ENCODE measurements at regions not wholly inside any gene's neighbourhood (a gene's known extent, or its start where the extent isn't known, plus 50 kb on each side); places are given as distances from the start of the nearest gene placed in this dataset.

DNA sequence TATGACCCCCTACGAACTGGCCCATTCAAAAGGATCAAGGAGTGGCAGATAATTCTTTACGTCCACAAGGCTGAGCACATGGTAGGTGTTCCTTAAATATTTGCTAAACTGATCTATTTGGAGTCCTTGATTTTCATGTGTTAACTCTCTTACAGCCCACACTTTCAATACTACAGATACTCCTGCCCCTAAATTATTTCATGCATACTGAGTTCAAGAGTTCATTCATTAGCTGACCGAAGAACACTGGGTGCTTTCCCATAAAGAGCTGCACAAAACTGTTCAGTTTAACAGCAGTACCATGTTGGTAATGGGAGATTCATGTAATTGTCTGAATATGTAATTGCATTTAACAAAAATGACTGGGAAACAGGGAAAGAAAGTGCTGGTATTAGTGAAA lies 170.5 kb upstream of the ADO start:
- DNase-seq: no peak

DNA sequence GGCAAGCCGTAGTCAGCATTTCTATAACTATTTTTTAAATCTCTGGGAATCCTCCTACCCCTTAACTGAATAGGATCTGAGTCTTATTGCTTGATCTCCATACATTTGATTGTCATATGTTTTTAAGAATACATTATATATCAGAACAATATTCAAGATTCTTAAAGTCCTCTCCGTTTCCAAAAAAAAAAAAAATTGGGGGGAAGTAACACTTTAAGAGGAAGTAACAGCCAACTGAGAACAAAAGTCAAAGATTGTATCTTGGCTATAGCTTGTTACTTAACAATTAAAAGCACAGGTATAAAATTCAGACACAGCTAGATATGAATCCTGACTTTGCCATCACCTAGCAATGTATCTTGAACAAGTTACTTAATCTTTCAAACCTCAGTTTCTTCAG lies 169.9 kb upstream of the ADO start:
- DNase-seq: no peak

DNA sequence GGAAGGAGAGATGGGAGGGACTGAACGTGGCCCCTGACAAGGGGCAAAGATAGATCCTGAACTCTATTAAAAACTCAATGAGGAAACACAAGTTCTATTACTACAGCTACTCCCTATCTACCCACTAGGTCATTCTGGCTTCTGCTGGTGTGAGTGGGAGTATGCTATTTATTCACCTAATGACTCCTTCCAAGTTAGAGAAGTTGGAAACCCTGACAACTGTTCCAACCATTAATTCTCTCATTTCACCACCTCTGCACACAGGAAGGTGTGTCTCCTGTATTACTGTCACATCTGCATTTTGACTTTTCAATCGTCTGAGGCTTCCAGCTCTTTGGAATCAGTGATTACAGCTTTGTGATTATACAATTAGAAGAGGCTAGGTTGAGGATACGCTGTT lies 169.4 kb upstream of the ADO start:
- no peak for DNase-seq

DNA sequence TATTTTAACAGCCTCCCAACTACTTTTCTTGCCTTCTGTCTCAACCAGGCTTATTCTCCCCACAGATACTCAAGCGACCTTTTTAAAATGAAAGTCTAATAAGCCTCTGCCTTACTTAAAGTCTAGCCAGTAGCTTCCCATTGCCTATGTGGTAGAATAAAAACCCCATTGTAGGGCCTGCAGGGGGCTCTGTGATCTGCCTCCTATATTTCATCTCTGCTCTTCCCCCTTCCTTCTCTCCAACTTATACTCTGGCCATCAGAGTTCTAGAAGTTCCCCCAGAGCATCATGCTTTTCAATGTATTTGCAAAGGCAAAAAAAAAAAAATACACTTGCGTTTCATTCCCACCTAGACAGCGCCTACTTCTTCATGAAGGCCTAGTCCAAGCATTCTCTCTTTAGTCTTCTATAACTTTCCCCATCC lies 167.7 kb upstream of the ADO start:
- DNase-seq: no peak

DNA sequence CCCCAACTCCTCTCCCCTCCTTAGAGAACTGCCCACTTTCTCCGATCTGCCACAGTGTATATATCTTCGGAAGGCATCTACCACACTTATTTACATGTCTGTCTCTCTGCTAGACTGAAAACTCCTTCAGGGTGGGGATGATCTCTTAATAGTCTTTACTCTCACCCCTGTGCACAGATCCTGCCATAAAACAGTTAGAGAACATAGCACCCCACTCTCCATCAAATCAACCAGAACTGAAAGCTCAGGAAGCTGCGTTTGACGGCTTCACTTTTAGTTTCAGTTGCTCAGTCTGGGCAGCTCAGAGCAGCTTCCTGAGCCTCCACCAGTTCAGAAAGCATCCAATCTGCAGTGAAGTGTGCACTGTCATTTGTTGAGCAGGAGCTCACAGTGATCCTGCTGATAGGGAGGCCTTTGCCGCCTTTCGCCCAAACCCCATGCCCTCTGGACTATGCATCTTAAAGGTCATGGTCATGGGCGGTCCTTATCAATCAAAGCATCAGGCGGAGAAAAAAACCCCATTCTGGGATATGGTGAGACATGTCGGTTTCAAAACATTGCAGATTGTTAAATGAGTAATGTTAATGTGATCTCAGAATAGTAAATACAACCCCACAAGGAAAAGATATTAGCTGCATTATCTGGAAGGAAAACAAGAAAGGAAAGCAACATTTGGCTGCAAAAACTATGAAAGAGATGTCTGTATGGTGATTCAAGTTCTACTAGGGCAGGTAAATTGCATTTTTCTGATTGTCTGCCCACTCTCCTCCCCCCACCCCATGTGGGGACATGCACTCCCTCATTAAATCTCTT lies 167.1 kb upstream of the ADO start:
- DNase-seq: peak; percentile 88

DNA sequence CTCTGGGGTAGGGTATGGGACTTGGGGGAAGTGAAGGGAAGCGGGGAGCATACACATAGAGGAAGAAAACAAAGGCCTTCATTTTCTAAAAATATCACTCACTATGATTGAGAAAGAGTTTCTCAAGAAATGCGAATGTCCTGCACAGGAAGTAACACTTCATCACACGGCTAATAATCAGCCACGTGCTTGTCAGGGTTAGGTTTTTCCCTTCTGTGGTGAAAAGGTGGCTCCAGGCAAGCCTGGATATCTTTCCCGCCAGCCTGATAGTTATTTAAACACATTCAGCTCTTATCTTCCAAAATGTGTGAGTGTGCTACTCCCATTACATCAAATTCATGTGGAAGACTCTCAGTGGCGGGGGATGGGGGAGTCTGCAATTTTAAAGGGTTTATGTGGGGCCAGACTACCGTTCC lies 166.4 kb upstream of the ADO start:
- no peak for DNase-seq

DNA sequence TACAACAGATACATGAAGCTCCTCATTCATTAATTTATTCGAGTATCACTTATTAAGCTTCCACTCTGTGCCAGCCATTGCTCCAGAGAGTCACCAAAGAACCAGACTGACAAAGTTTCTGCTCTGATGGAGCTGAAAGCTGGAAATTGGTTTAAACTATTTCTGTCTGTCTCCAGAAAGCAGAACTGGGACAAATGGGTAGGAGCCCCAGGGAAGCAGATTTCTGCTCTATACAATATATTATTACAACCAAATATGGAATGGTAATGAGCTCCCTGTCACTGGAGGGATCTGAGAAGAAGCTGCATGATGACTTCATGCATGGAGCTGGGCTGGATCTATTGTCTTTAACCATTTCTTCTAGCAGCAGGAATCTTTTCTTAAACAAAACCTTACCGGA lies 165.4 kb upstream of the ADO start:
- no peak for DNase-seq

DNA sequence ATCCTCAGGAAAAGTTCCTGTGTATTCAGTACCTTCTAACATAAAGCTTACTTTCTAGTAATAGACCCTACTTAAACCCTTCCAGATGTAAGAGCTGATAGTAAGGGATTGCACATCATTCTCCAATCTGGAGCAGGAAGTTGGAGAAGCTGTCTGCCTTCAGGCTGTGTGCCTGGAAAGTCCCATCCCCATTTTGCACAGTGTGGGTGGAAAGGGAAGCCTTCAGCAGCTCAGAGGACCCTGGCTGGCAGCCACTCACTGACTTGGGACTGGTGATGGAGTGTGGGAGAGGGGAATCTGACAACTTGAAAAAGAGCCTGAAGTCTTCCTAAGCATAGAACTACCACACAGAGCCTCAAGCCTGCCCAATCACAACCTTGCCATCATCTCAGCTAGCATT lies 164.1 kb upstream of the ADO start:
- no peak for DNase-seq

DNA sequence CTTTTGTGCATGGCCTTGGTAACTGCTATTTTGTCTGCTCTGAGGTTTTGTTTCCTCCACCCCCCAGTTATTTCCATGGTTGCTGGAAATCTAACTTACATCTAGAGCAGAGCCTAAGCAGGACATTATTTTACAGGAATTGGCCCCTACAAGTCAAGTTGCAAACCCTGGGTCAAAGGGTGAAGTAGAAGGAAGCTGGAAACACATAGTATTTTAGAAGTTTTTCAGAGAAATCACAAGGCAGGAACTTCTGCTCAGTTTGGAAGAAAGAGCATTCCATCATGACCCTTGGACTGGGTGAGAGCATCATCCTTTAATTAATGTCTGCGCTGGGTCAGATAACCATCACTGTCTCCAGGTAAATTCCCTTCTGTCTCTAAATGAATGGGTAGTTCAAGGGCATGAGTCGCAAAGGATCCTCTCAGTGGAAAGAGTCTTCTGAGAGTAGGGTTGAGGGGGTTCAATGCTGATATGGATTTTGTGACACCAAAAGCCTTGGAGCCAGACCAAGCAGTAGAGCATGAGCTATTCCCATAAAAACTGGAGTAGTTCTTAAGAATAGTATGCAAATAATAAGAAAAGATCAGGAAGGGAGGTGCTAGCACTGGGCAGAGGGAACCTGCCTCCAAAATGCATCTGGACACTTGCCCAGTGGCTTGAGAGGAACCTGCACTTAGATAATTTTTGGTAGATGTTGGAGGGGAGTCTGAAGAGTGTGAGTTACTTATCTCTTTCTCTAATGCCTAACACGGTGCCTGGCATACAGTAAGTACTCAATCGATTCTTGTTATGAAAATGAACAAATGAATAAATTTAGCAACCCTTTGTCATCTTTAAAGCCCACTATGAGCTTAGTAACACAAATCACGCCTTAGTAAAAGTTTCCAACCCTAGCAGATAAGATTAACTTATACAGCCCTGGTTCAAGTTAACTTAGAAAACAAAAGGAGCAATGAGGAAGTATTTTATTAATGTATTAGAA lies 160.6 kb upstream of the ADO start:
- DNase-seq: no peak

DNA sequence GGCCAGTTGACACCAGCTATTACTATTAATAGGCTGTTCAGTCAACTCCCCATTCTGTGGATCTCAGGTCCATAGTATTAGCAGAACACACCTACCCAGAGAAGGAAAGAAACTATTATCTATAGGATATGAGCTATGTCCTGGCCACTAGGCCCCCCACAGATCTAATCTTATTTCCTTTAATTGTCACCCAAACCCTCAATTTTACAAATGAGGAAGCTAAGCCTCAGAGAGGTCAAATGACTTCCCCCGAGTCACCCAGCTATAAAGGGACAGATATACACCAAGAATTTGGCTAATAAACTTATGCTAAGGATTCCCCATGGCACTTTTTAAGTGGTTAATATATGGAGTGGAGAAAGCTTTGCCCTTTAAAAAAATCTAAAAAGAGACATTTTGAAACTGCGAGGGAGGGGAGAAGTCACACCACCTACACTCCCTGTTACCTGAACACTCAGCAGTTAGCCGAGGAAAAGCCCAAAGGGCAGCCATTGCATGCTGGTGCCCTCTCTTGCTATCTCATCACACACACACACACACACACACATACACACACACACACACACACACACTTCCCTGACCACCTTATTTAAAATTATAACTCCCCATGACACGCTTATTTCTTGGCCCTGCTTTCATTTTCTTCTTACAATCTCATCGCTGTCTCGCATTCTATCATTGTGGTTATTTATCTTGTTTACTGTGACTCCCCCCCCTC lies 157.0 kb upstream of the ADO start:
- DNase-seq: peak; percentile 69

DNA sequence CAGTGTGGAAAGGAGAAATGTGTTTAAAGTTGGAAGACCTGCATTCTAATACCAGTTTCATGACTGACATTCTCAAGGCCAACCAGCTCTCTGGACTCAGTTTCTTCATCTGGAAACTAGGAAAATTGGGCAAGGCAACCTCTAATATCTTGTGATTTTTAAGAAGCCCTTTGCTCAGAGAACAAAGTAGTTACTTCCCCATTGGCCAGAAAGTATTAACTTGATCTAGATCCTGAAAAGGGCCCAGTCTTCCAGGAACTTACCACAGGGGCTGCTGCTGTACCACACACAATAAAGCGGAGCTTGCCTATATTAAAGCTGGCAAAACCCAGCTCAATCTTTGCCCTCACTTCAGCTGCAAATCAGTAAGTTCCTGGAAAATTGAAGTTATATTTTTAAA lies 155.6 kb upstream of the ADO start:
- no peak for DNase-seq

DNA sequence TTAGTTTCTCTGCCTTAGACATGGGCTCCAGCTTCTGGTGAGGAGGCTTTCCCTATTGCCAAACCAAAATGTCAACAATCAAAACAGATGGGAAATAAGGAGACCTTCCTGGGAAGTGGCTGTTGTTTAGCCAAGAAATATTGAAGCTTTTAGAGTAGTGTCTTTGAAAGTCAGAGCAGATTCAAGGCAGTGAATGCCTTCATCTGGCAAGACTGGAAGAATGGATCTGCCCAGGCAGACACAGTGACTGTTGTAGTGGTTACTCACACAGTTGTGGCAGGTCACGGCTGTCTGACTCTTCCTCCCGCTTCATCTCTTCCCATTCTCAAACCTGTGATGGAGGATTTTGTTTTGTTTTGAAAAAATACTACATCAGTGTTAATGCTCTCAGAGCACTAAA lies 154.1 kb upstream of the ADO start:
- no peak for DNase-seq

DNA sequence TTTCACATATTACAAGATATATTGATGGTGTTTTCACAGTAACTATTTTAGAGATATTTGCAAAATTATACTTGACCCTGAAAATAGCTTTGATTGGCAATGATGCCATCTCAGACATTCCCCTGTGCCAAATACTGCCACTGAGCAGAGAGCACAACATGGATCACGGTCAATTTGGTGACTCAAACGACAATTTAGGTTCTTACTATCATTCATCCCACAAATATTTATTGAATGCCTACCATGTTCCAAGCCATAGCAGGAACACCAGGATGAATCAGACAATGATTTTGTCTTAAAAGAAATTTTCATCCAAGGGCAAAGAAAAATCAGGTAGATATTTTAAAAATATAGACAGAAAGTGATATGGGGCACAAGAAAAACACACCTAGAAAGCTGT lies 153.2 kb upstream of the ADO start:
- no peak for DNase-seq

DNA sequence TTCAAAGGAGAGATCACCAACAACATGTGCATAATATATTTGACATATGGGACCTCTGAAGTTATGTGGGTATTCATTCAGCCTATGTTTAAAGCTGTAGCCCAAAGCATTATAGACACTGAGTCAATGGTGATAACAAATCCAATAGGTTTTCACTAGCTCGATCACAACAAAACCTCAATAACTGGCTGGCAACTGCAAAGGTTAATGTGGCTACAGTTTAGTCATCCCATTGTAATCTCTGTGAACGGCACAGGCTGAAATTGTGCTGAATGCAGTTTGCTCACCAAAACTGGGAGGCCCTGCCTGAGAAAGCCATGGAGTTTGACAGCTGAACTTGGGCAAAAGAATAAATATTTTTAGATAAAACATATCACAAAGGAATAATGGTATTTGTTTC lies 152.4 kb upstream of the ADO start:
- no peak for DNase-seq

DNA sequence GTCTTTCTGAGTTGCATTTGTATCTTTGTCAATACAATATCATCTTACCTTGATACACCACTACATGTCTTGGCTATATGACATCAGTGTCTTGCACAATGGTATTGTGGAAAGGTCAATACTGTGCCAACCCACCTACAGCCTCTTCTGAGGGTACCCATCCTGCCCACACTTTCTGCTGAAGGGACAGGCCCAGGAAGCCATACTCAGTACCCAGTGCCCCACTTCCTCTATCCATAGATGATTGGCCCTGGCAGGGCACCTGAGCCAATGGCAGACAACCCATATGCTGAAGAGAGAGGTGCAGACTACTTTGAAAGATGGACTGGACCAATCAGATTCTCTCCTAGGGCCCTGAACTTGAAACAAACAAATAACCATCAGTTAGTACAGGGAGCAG lies 152.0 kb upstream of the ADO start:
- DNase-seq: no peak

DNA sequence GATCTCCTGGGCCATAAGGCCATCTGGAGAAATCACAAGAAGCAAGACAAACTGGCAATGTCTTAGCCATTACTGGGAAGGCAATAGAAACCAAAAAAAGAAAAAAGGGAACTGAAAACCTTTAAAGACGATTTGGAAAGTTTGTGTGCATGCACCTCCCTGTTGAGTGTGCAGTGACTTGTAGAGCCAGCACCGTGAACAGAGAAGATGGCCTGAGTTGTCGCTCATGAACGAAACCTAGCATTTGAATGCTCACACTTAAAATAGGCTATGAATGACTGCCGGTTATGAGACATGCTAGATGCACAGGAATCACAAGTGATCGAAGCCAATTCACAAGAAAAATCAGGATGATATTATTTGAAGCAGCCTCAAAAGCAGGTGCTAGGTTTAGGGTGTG lies 151.3 kb upstream of the ADO start:
- DNase-seq: no peak

DNA sequence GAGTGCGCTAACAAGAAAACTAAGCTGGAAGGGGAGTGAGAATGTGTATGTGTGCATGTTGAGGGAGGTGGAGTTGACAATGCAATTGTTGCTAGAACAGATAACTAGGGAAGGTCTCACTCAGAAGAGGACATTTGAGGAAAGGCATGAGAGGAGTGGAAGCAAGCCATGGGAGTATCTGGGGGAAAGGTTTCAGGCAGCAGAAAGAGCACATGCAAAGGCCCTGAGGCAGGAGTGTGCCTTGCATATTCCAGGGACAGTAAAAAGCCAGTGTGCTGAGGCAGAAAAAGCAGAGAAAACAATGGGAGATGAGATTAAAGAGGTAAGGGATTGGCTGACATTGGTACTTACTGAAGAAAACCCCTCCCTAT lies 149.6 kb upstream of the ADO start:
- DNase-seq: no peak

DNA sequence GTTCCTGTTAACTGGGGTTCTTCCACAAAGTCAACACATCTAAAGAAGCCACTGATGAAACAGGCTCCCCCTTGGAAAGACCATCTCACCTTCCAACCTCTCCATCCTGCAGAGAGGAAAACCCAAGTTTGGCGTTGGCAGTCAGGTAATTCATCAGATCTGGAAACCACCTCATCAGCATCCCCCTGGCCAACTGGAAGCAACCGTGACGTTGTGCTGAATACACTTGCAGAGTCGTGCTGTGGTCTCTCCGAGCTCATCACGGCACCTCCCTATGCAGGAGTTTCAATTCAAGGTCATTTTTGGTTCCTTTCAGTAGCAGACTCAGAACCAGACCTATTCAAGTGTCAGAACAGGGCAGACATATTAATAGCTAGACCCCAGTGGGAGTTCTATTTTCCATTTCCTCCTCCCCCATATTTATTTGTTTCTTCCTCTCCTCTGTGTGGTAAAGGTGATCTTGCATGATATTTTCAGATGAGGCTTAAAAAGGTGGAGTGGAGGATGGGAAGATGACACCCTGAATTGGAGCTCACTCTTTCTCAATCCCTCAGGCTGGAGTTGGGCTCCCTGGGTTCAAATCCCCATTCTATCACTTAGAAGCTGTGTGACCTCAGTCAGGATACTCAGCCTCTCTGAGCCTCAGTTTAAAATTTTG lies 149.1 kb upstream of the ADO start:
- DNase-seq: peak; percentile 66

DNA sequence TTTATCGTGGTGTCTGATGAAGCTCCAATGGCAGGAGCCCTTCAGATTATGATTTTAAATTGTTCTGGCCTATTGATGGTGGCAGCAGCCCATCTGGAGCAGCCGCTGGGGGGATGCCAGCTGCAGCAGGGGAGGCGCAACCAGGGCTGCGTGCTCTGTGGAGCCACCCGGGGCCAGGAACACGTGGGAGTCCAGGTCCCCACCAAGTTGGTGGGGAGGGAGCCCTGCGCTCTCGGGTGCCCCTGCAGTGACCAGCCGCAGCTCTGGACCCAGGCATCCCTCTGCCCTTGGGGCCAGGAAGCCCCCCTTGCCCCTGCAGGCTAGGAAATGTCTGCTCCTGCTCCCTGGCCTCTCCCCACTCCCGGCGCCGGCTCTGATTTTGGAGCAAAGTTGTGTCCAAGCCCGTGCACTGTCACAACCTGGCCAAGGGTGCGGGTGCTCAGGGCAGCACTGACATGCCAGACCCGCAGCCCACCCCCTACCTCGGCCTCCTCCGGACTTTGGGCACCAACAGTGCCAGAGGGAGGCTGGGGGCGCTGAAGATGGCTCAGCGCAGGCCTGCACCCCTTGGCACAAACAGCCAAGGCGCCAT lies 147.2 kb upstream of the ADO start:
- DNase-seq: no peak

DNA sequence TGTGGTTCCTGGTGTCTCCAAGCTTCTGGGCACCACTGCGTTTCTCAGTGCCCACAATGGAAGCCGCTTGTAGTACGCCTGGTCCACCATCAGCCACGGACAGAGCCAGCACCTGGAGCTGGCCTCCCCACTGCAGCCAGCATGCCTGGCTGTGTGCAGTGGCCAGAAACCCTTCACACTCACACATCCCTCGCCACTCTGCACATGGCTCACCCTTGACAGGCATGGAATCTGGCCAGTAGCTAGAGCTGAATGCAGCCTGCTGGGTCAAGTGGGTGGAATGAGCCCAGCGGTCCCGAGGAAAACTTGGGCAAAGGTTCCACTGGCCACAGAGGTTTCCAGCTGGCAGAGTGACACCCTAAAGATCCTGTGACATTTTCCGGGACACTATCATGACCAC lies 146.0 kb upstream of the ADO start:
- no peak for DNase-seq

DNA sequence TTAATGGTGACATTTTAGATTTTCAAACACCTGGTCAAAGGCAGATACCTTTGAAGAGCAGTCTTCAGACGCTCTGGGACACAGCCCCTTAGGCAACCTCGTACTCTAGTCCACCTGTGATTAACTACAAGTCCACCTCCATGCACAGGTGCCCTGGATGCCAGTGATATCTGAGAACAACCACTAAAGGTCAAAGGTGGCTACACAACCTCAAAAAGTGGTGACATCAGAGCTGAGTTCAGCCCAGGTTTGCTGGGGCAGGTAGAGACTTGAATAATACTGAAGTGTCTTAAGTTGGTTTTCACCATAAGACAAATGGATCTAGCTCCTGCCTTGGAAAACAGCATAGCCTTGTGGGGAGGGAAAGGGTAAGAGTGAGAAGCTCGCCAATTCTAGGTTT lies 143.4 kb upstream of the ADO start:
- DNase-seq: no peak

DNA sequence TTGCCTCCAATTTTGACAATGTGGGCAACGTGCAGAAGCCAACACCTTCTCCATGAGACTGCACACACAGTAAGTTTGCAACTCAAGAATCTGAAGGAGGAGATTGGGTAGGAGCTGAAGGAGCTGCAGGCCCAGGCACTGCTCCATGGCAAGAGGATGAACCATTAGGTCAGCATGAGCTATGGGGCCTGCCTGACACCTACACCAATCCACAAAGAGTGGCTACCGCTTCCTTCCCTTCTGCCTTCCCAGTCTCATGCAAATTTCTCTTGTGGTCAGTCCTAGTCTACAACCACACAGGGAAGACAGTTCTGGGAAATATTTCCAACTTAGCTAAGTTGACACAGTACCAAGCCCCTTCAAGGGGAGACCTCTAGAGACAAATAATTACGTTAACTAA lies 142.0 kb upstream of the ADO start:
- no peak for DNase-seq

DNA sequence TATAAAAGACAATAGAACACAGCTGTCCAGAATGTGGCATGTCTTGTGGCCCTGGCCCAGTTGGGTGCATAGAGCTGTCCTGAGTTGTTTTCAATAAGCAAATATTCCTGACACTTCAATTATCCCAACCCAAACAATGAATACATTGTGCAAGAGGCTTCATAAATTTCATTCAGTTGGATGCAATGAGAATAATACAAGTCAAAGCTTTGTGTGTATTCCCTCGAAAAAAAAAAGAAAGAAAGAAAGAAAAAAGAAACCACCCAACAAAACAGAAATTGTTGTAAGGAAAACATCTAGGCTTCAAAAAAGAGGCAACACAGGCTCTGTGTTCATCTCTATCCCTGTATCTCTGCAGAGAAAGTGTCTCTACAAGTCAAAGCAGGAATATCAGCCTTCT lies 138.7 kb upstream of the ADO start:
- DNase-seq: no peak

Measured in activated effector memory CD4-positive, alpha-beta T cell treated with anti-CD3 and anti-CD28 coated beads, Interleukin-2, amount 50 U/mL, for 16 hours (primary cell).